LHCN-M2 (cell line): ENCODE measurements at regions not wholly inside any gene's neighbourhood (a gene's known extent, or its start where the extent isn't known, plus 50 kb on each side); places are given as distances from the start of the nearest gene placed in this dataset.

ENCODE experiments used
- DNase-seq: peaks from one replicate; pipeline ENCODE4 v3.0.0-alpha.2; 2012; ENCODE audit warnings: low read depth

DNA sequence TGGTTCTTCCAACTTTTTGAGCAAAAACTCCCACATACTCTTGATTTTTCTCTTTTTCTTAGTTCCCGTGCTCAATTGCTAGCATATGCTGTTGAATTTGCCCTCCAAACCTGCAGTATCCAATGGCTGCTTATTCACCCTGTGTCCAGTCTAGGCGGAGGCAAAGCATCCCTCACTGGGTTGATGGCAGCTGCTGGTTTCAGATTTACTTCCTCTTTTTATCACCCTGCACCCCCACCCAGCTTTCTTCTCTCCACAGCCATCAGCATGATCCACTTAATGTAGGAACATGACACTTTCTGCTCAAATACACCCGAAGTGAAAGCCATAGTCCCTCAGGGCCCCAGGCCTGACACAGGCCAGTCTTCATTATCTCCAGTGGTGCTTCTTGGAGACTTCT is 87.6 kb upstream of the ADARB2 start:
- DNase-seq, result no peak

DNA sequence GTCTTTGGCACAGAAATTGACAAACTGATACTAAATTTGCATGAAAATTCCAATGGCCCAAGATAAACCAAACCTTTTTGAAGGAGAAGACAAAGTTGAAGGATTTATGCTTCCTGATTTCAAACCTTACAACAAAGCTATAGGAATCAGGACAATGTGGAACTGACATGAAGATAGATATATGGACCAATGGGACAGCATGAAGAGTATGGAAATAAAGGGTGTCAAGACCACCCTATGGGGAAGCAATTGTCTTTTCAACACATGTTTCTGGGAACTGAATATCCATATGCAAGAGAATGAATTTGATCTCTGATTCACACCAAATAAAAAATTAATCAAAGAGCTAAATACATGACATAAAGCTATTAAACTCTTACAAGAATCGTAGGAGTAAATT is 77.2 kb upstream of the ADARB2 start:
- DNase-seq, result no peak

DNA sequence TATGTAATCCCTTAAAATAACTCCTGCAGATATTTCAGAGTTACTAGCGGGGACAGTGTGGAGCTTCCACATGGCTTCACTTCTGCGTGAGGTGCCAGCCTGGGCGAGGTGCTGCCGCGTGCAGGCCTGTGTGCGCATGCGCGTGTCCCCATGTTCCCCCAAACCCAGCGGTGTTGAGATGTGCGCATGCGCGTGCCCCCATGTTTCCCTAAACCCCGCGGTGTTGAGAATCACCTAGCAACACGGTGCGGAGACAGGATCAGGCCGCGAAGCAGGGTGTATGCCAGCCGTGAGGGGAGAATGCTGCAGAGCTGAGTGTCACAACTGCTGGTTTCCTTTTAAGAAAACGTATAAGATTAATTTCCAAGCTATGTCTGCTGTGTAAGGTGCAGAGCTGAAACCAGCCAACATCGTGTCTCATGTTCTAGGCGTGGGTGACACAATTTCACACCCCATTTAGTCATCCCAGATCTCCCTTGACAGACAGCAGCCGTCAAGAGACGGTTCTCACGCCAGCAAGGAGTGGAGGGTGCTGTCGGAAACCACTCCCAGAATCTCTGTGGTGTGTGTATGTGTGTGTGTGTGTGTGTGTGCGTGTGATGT is 71.9 kb upstream of the ADARB2 start:
- no peak for DNase-seq

DNA sequence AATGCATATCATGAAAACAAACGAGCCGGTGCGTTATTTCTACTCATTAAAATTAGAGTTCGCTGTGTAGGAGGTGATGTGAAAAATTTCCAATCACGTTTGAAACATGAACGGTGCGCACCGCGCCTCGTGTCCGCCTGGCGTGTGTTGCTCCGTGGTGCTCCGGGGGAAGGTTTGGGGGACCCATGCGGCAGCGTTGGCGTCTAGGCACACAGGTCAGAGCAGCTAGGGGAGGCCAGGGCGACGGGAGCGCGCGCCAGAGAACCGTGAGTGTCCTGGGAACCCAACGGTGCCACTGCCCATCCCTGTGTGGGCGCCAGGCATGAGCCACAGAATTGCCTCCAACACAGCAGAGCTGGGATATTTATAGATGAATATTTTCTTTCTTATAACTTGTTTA is 70.6 kb upstream of the ADARB2 start:
- no peak for DNase-seq

DNA sequence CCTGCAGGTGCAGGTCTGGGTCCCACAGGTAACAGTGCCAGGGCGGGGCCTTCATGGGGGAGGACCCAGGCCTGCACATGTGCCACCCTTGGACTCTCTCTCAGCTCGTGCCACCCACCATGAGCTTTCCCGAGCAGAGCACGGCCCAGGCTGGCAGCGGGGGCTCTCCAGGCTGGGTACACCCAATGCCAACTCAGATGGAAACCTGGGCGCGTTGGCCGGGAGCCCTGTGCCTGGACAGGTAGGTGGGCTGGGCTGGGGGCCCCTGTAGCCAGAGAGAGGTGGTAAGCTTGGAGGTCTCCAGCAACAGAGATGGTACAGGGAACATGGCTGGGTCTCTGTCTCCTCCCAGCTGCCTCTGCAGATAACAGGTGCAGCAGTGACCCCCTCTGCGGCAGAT is 69.9 kb upstream of the ADARB2 start:
- no peak for DNase-seq

DNA sequence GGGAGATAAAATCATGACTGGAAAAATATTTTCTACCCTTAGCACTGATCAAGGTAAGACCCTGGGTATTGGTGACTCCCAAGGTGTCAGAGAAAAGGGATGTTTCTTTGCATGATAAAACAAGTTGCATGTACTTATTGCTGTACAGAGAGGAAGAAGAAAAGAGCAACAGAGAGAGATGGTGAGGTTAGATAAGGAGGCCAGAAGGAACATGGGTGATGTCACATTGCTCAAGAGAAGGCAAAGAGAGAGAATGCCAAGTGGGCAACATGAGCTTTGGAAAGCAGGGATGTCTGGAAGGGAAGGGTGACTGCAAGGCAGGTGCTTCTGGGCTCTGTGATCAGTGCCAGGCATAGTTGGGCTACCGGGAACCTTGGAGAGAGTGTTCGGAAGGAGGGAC is 65.1 kb upstream of the ADARB2 start:
- DNase-seq, result no peak

DNA sequence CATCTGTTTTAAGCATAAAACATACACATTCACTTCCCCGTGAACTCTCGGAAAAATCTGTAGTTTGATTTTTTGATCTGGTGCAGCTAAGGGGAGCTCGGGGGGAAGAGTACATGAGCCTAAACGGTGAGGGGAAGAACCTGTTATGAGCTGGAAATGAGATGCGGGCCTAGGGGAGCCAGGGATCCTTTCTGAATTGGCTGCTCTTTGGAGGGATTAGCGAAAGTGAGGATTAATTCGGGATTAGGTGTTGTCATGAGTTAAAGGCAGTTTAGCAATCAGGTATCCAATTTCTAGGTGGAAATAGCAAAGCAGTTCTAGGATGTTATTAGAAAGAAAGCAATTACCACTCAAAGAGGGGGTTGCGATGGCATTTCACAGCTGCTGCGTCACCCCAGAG is 51.1 kb upstream of the ADARB2 start:
- no peak for DNase-seq
